NB4 (cell line): ENCODE measurements at regions not wholly inside any gene's neighbourhood (a gene's known extent, or its start where the extent isn't known, plus 50 kb on each side); places are given as distances from the start of the nearest gene placed in this dataset.

Source experiments
- CTCF ChIP-seq: IDR thresholded peaks from one replicate; pipeline ENCODE4 v1.5.1; 2012; ENCODE audit warnings: low read depth, low read length
- MAX ChIP-seq: IDR thresholded peaks from 2 replicates; pipeline ENCODE4 v1.6.1; 2011; ENCODE audit warnings: low read depth, low read length
- MYC ChIP-seq: IDR thresholded peaks from 2 replicates; pipeline ENCODE4 v1.6.1; 2011; ENCODE audit warnings: low read depth, low read length
- POLR2A ChIP-seq: IDR thresholded peaks from 2 replicates; pipeline ENCODE4 v1.6.1; 2011; ENCODE audit warnings: mild to moderate bottlenecking; ENCODE audit not compliant: insufficient read length; ENCODE audit errors: extremely low read depth

GRCh38 chr11:23013509-23013908 is 153.2 kb upstream of the CCDC179 start:
- TF ChIP-seq CTCF: no peak
- no peak for TF ChIP-seq POLR2A
- TF ChIP-seq MAX: no peak
- TF ChIP-seq MYC: no peak
